ENCODE measurements at regions not wholly inside any gene's neighbourhood (a gene's known extent, or its start where the extent isn't known, plus 50 kb on each side); places are given as distances from the start of the nearest gene placed in this dataset.
"Not testable (repeated sequence)": the region's sequence is repeated elsewhere in the genome, so short reads cannot be mapped to it uniquely, and the experiment has no call there.

GRCh38 chr3:152213938-152214337 lies 54.8 kb upstream of the MBNL1 start:
- Histone ChIP-seq H3K4me3 (ENCODE audit: insufficient read depth, low read length) (no peak overlapping the region), H4K20me1 (ENCODE audit: insufficient read depth, low read length) (no peaks in the 10 kb centered on the region), H3K9me3 (ENCODE audit: low read depth, low read length) (no peaks in the 10 kb centered on the region), H3K4me1 (ENCODE audit: insufficient read depth, low read length) (no peaks in the 10 kb centered on the region), H3K27ac (ENCODE audit: low read depth, low read length) (no peak overlapping the region), H3K79me2 (ENCODE audit: insufficient read depth, low read length) (no peaks in the 10 kb centered on the region), H3K4me2 (ENCODE audit: insufficient read depth, low read length) (no peak overlapping the region), H3K27me3 (ENCODE audit: insufficient read depth, low read length) (no peaks in the 10 kb centered on the region), H2AFZ (ENCODE audit: low read length) (no peak overlapping the region), H3K36me3 (ENCODE audit: insufficient read depth, low read length) (no peaks in the 10 kb centered on the region)
- DNase-seq (ENCODE audit: insufficient read length, low spot score, missing footprints): no peak
- TF ChIP-seq CTCF (IDR thresholded peaks at IDR 0.05; ENCODE audit: extremely low read depth, low read depth, low read length): no peak

DNA sequence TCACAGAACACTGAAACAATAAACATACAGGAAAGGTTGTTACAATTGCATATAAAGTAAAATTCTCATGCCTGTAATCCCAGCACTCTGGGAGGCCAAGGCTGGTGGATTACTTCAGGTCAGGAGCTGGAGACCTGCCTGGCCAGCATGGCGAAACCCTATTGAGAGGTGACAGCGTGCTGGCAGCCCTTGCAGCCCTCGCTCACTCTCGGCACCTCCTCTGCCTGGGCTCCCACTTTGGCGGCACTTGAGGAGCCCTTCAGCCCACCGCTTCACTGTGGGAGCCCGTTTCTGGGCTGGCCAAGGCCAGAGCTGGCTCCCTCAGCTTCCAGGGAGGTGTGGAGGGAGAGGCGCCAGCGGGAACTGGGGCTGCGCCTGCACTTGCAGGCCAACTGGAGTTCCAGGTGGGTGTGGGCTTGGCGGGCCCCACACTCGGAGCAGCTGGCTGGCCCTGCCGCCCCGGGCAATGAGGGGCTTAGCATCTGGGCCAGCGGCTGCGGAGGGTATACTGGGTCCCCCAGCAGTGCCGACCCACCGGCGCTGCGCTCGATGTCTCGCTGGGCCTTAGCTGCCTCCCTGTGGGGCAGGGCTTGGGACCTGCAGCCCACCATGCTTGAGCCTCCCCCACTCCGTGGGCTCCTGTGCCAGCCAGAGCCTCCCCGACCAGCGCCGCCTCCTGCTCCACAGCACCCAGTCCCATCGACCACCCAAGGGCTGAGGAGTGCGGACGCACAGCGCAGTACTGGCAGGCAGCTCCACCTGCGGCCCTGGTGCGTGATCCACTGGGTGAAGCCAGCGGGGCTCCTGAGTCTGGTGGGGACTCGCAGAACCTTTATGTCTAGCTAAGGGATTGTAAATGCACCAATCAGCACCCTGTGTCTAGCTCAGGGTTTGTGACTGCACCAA lies 51.5 kb upstream of the MBNL1 start:
- H3K27ac ChIP-seq (ENCODE audit: low read depth, low read length); H4K20me1 ChIP-seq (ENCODE audit: insufficient read depth, low read length); H3K4me3 ChIP-seq (ENCODE audit: insufficient read depth, low read length); H3K27me3 ChIP-seq (ENCODE audit: insufficient read depth, low read length); H3K36me3 ChIP-seq (ENCODE audit: insufficient read depth, low read length); DNase-seq (ENCODE audit: insufficient read length, low spot score, missing footprints); H3K79me2 ChIP-seq (ENCODE audit: insufficient read depth, low read length); H3K4me2 ChIP-seq (ENCODE audit: insufficient read depth, low read length); H2AFZ ChIP-seq (ENCODE audit: low read length); H3K9me3 ChIP-seq (ENCODE audit: low read depth, low read length): not testable (repeated sequence)
- H3K4me1 ChIP-seq (ENCODE audit: insufficient read depth, low read length): peaks cover 10% of the 10 kb centered on the region

GRCh38 chr3:152218602-152219001 lies 50.1 kb upstream of the MBNL1 start:
- no peak for DNase-seq (ENCODE audit: insufficient read length, low spot score, missing footprints)
- H3K79me2 ChIP-seq (ENCODE audit: insufficient read depth, low read length): no peaks in the 10 kb centered on the region
- no peak overlapping the region for H3K4me2 ChIP-seq (ENCODE audit: insufficient read depth, low read length)
- no peak for TF ChIP-seq CTCF (IDR thresholded peaks at IDR 0.05; ENCODE audit: extremely low read depth, low read depth, low read length)
- H3K36me3 ChIP-seq (ENCODE audit: insufficient read depth, low read length): no peaks in the 10 kb centered on the region
- no peaks in the 10 kb centered on the region for H4K20me1 ChIP-seq (ENCODE audit: insufficient read depth, low read length)
- no peaks in the 10 kb centered on the region for H3K9me3 ChIP-seq (ENCODE audit: low read depth, low read length)
- no peaks in the 10 kb centered on the region for H3K27me3 ChIP-seq (ENCODE audit: insufficient read depth, low read length)
- no peak overlapping the region for H3K27ac ChIP-seq (ENCODE audit: low read depth, low read length)
- no peak overlapping the region for H3K4me3 ChIP-seq (ENCODE audit: insufficient read depth, low read length)
- peak overlapping the region; percentile 18 for H2AFZ ChIP-seq (ENCODE audit: low read length)
- peaks cover 18% of the 10 kb centered on the region for H3K4me1 ChIP-seq (ENCODE audit: insufficient read depth, low read length)
